H1 (cell line): ENCODE measurements at regions not wholly inside any gene's neighbourhood (a gene's known extent, or its start where the extent isn't known, plus 50 kb on each side); places are given as distances from the start of the nearest gene placed in this dataset.

Source experiments
- CTCF ChIA-PET: fragments of 300-600 bp; sonication (Branson Sonifier 250); formaldehyde crosslinking; loops from one replicate; lab custom pipeline; 2021; ENCODE audit not compliant: partially characterized antibody; lab: Charles Lee
- POLR2A ChIA-PET: fragments of 300-600 bp; sonication (Branson Sonifier 250); formaldehyde crosslinking; loops from one replicate; lab custom pipeline; 2021; ENCODE audit warnings: inconsistent platforms; ENCODE audit not compliant: partially characterized antibody; lab: Charles Lee
- DNase-seq, 2 experiments: peaks; one replicate each; pipeline versions ENCODE4 v3.0.0 to v3.0.0-alpha.2; 2010 to 2022; ENCODE audit warnings: low spot score in 2 of 2, low read depth in 1 of 2, mixed read lengths in 1 of 2
- FAIRE-seq: peaks from 2 replicates; lab custom pipeline; 2011; peaks lifted over from hg19 to GRCh38; lab: Jason Lieb, UNC
- H2AFZ ChIP-seq: 2 replicates; pipeline ENCODE4 v1.8.1; 2012; ENCODE audit warnings: low read length, inconsistent platforms
- H2AK5ac ChIP-seq: 2 replicates; pipeline ENCODE4 v1.6.1; 2013; ENCODE audit warnings: low read depth, low read length
- H2BK120ac ChIP-seq: replicated peaks from 2 replicates; pipeline ENCODE3; 2013; ENCODE audit warnings: low read depth, low read length, inconsistent platforms
- H2BK12ac ChIP-seq: 2 replicates; pipeline ENCODE4 v1.6.1; 2013; ENCODE audit warnings: low read depth, low read length
- H2BK15ac ChIP-seq: 2 replicates; pipeline ENCODE4 v1.6.1; 2013; ENCODE audit warnings: low read length
- H2BK20ac ChIP-seq: 2 replicates; pipeline ENCODE4 v1.6.1; 2013; ENCODE audit warnings: low read length
- H2BK5ac ChIP-seq: 2 replicates; pipeline ENCODE4 v1.6.1; 2013; ENCODE audit warnings: low read depth, low read length
- H3K14ac ChIP-seq: 2 replicates; pipeline ENCODE4 v1.6.1; 2013; ENCODE audit warnings: inconsistent platforms; ENCODE audit not compliant: insufficient read length
- H3K18ac ChIP-seq: 2 replicates; pipeline ENCODE4 v1.6.1; 2013; ENCODE audit warnings: low read length; ENCODE audit errors: extremely low read depth
- H3K23ac ChIP-seq: 2 replicates; pipeline ENCODE4 v1.6.1; 2013; ENCODE audit warnings: inconsistent platforms; ENCODE audit not compliant: insufficient read length
- H3K23me2 ChIP-seq: 2 replicates; pipeline ENCODE4 v1.6.1; 2013; ENCODE audit warnings: low read depth, low read length
- H3K27ac ChIP-seq: 2 replicates; pipeline ENCODE4 v1.6.1; 2011; ENCODE audit warnings: low read depth, low read length, inconsistent platforms
- H3K27me3 ChIP-seq, 4 experiments: replicated peaks in 1 of 4; 1 replicate in 1 of 4; 2 replicates in 3 of 4; pipeline versions ENCODE4 v1.6.1 to v1.8.1; 2011 to 2013; ENCODE audit warnings: low read length in 3 of 4, mild to moderate bottlenecking in 3 of 4, inconsistent platforms in 2 of 4, mixed read lengths in 2 of 4, moderate library complexity in 1 of 4; ENCODE audit not compliant: control insufficient read depth in 3 of 4, insufficient read depth in 3 of 4; ENCODE audit errors: extremely low read depth in 1 of 4
- H3K36me3 ChIP-seq, 4 experiments: 2 replicates each; pipeline versions ENCODE4 v1.6.1 to v1.8.1; 2011 to 2013; ENCODE audit warnings: mild to moderate bottlenecking in 4 of 4, low read length in 3 of 4, moderate library complexity in 2 of 4, control low read depth in 1 of 4, inconsistent platforms in 1 of 4; ENCODE audit not compliant: insufficient read depth in 4 of 4, control insufficient read depth in 2 of 4
- H3K4ac ChIP-seq: replicated peaks from 2 replicates; pipeline ENCODE3; 2013; ENCODE audit warnings: low read length, low read depth, mixed read lengths, inconsistent platforms; ENCODE audit not compliant: insufficient read length
- H3K4me1 ChIP-seq, 4 experiments: replicated peaks in 1 of 4; 1 replicate in 1 of 4; 2 replicates in 3 of 4; pipeline versions ENCODE4 v1.6.1 to v1.8.1; 2011 to 2013; ENCODE audit warnings: low read length in 3 of 4, inconsistent platforms in 2 of 4, mixed read lengths in 1 of 4; ENCODE audit not compliant: insufficient read depth in 4 of 4, control insufficient read depth in 3 of 4
- H3K4me2 ChIP-seq, 2 experiments: 2 replicates each; pipeline versions ENCODE4 v1.6.1 to v1.8.1; 2011 to 2013; ENCODE audit warnings: low read depth in 2 of 2, low read length in 2 of 2, control low read depth in 1 of 2, inconsistent platforms in 1 of 2, mild to moderate bottlenecking in 1 of 2; ENCODE audit not compliant: insufficient read depth in 1 of 2
- H3K4me3 ChIP-seq, 4 experiments: fragments of 200-600, 300-600 bp in 1 of 4; sonication (generic), shearing (Covaris generic), sonication (Bioruptor Twin) in 1 of 4; 2 replicates each; pipeline versions ENCODE4 v1.5.1 to v1.8.1; 2011 to 2016; ENCODE audit warnings: low read length in 4 of 4, low read depth in 3 of 4, control low read depth in 2 of 4, inconsistent platforms in 2 of 4, mild to moderate bottlenecking in 2 of 4, mixed read lengths in 1 of 4, moderate library complexity in 1 of 4; ENCODE audit not compliant: insufficient read depth in 2 of 4; ENCODE audit errors: extremely low read depth in 1 of 4
- H3K56ac ChIP-seq: replicated peaks from 2 replicates; pipeline ENCODE3; 2013; ENCODE audit warnings: low read depth, mild to moderate bottlenecking, mixed read lengths, low read length, inconsistent platforms; ENCODE audit not compliant: insufficient read length
- H3K79me1 ChIP-seq: 2 replicates; pipeline ENCODE4 v1.6.1; 2013; ENCODE audit warnings: low read depth, low read length, control low read depth
- H3K79me2 ChIP-seq, 2 experiments: 2 replicates each; pipeline versions ENCODE4 v1.6.1 to v1.8.1; 2012 to 2013; ENCODE audit warnings: low read length in 2 of 2, mild to moderate bottlenecking in 2 of 2, inconsistent platforms in 1 of 2; ENCODE audit not compliant: insufficient read depth in 2 of 2, control insufficient read depth in 1 of 2
- H3K9ac ChIP-seq, 4 experiments: replicated peaks in 1 of 4; 1 replicate in 1 of 4; 2 replicates in 3 of 4; pipeline versions ENCODE4 v1.6.1 to v1.8.1; 2011 to 2013; ENCODE audit warnings: low read depth in 3 of 4, low read length in 3 of 4, control low read depth in 2 of 4, mild to moderate bottlenecking in 2 of 4, moderate library complexity in 2 of 4, inconsistent platforms in 1 of 4; ENCODE audit errors: extremely low read depth in 1 of 4
- H3K9me3 ChIP-seq, 2 experiments: 2 replicates each; pipeline versions ENCODE4 v1.6.1 to v1.8.1; 2012 to 2013; ENCODE audit warnings: mild to moderate bottlenecking in 2 of 2, moderate library complexity in 2 of 2, control low read depth in 1 of 2, inconsistent platforms in 1 of 2, low read depth in 1 of 2, low read length in 1 of 2, mixed read lengths in 1 of 2; ENCODE audit not compliant: insufficient read depth in 2 of 2
- H4K20me1 ChIP-seq, 2 experiments: replicated peaks in 1 of 2; 2 replicates each; pipeline versions ENCODE3 to v1.8.1; 2011 to 2013; ENCODE audit warnings: inconsistent platforms in 2 of 2, low read length in 2 of 2, mild to moderate bottlenecking in 1 of 2; ENCODE audit not compliant: insufficient read depth in 2 of 2, control insufficient read depth in 1 of 2
- H4K5ac ChIP-seq: 2 replicates; pipeline ENCODE4 v1.6.1; 2013; ENCODE audit warnings: low read length, low read depth, mixed read lengths, inconsistent platforms; ENCODE audit not compliant: insufficient read length
- H4K8ac ChIP-seq: 2 replicates; pipeline ENCODE4 v1.8.0; 2013; ENCODE audit warnings: mild to moderate bottlenecking, moderate library complexity, low read length, inconsistent platforms; ENCODE audit not compliant: insufficient read depth; ENCODE audit errors: extremely low read depth
- H4K91ac ChIP-seq: replicated peaks from 2 replicates; pipeline ENCODE3; 2013; ENCODE audit warnings: low read length, mixed read lengths, inconsistent platforms; ENCODE audit not compliant: insufficient read length
- ASH2L ChIP-seq: fragments of 200-600, 300-600 bp; sonication (generic); IDR thresholded peaks from one replicate; pipeline ENCODE4 v1.7.1; 2017; ENCODE audit warnings: low read length
- RFX5 ChIP-seq: IDR thresholded peaks from 2 replicates; pipeline ENCODE4 v1.6.1; 2011; ENCODE audit warnings: low read depth, low read length, improper control_type of control experiment, borderline replicate concordance
- SAP30 ChIP-seq: fragments of 300-600 bp; sonication (generic); IDR thresholded peaks from 2 replicates; pipeline ENCODE4 v1.7.1; 2012; ENCODE audit warnings: low read length, moderate library complexity, mild to moderate bottlenecking, inconsistent platforms; ENCODE audit not compliant: insufficient read depth, insufficient replicate concordance
- SIX5 ChIP-seq: IDR thresholded peaks from 2 replicates; pipeline ENCODE4 v1.6.1; 2011; ENCODE audit warnings: mild to moderate bottlenecking, low read depth, low read length
- WGBS, 2 experiments: shearing (Covaris generic) in 1 of 2; methylation state at CpG; one replicate each; pipeline versions ENCODE4 v1.1.6 to v1.1.7; 2013 to 2015; ENCODE audit warnings: low lambda C conversion rate in 2 of 2, mixed read lengths in 2 of 2, inconsistent platforms in 1 of 2, low coverage in 1 of 2, missing lambda C conversion rate in 1 of 2; ENCODE audit not compliant: insufficient replicate concordance in 2 of 2, insufficient coverage in 1 of 2, insufficient read length in 1 of 2; ENCODE audit errors: extremely low coverage in 1 of 2, missing lambda C conversion rate in 1 of 2; 5-methylcytosine and 5-hydroxymethylcytosine counted together

DNA sequence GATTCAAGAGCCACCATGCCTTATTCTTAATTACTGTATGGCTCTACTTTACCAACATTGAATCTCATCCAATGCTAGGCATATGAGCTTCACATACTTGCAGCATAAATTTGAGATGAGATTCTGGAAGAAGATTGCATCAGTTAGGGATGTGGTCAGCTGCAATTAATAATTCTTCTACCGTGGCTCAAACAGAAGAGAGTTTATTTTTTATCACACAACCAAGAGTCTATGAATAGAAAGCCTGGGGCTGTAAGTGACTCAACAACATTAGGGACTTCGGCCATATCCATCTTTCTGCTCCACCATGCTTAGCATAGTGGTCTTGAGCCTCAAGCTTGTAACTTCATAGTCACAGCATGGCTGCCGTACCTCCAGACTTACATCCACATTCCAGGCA is 179.4 kb upstream of the IRX6 start:
- POLR2A ChIA-PET: no interaction called here
- H4K20me1 ChIP-seq: no peaks in the 10 kb centered on the region
- no peaks in the 10 kb centered on the region for H3K36me3 ChIP-seq
- no peak overlapping the region for H2AFZ ChIP-seq
- no peak overlapping the region for H2BK5ac ChIP-seq
- H3K56ac ChIP-seq: no peak overlapping the region
- H3K14ac ChIP-seq: no peak overlapping the region
- no peaks in the 10 kb centered on the region for H3K79me1 ChIP-seq
- H3K4me1 ChIP-seq: peaks cover 0 to 3% (median 2%) of the 10 kb centered on the region in 4 experiments; a peak in 2 of 7 replicates
- no peak overlapping the region for H3K4me3 ChIP-seq
- no peak overlapping the region for H2BK15ac ChIP-seq
- no peaks in the 10 kb centered on the region for H3K23me2 ChIP-seq
- no peak overlapping the region for H4K8ac ChIP-seq
- no peak overlapping the region for H3K23ac ChIP-seq
- H3K27ac ChIP-seq: no peak overlapping the region
- H3K4ac ChIP-seq: no peak overlapping the region
- H2BK20ac ChIP-seq: no peak overlapping the region
- DNase-seq (no peak), FAIRE-seq (no peak)
- no peak overlapping the region for H4K91ac ChIP-seq
- H4K5ac ChIP-seq: no peak overlapping the region
- no peaks in the 10 kb centered on the region for H3K27me3 ChIP-seq
- H3K79me2 ChIP-seq: no peaks in the 10 kb centered on the region
- 86% methylated on average over 3 of the region's 3 CpGs; no CpG with 5 or more reads in 1 of the 2 experiments for WGBS, 2 experiments
- CTCF ChIA-PET: interaction anchor here (1.1 to 2.5 kb wide), 3 partner anchors 9 to 110 kb away, joined by 3 to 14 read pairs (median 5); no protein-coding TSS in a partner anchor
- H3K18ac ChIP-seq: no peak overlapping the region
- H3K9me3 ChIP-seq: peaks cover 0 to 3% of the 10 kb centered on the region in 2 experiments; a peak in 1 of 4 replicates
- H2AK5ac ChIP-seq: no peak overlapping the region
- no peak overlapping the region for H3K9ac ChIP-seq
- H2BK12ac ChIP-seq: no peak overlapping the region
- H2BK120ac ChIP-seq: no peak overlapping the region
- no peak overlapping the region for H3K4me2 ChIP-seq
- no peak for TF ChIP-seq ASH2L
- TF ChIP-seq SAP30: no peak
- no peak for TF ChIP-seq RFX5
- TF ChIP-seq SIX5: no peak
